CD4-positive, alpha-beta T cell (primary cell): ENCODE measurements at regions not wholly inside any gene's neighbourhood (a gene's known extent, or its start where the extent isn't known, plus 50 kb on each side); places are given as distances from the start of the nearest gene placed in this dataset.

ENCODE experiments used
- ATAC-seq: fragments of 200-7000 bp; cut with Tn5 transposase; one replicate; pipeline ENCODE4 v1.10.0; 2022; ENCODE audit warnings: mild to moderate bottlenecking; ENCODE audit not compliant: poor library complexity
- CTCF ChIA-PET: fragments of 350-600 bp; sonication (Branson Sonifier 250); formaldehyde crosslinking; loops from one replicate; lab custom pipeline; 2021; ENCODE audit warnings: antibody characterized with exemption, inconsistent platforms; lab: Charles Lee
- POLR2A ChIA-PET: fragments of 350-600 bp; sonication (Branson Sonifier 250); formaldehyde crosslinking; loops from one replicate; lab custom pipeline; 2021; ENCODE audit warnings: antibody characterized with exemption, inconsistent platforms; lab: Charles Lee
- DNase-seq, 14 experiments: peaks; one replicate each; pipeline ENCODE4 v3.0.0-alpha.2; 2013 to 2020; ENCODE audit warnings: mixed read lengths in 2 of 14
- H3K27ac ChIP-seq, 2 donors: one replicate each; pipeline versions ENCODE4 v1.5.1 to v1.7.0; 2013; ENCODE audit warnings: low read length in 2 of 2, low read depth in 1 of 2, mild to moderate bottlenecking in 1 of 2
- H3K27me3 ChIP-seq, 2 experiments: 1 replicate in 1 of 2; 2 replicates in 1 of 2; pipeline versions ENCODE4 v1.6.1 to v1.7.0; 2013; ENCODE audit warnings: low read length in 2 of 2, control low read depth in 1 of 2, mild to moderate bottlenecking in 1 of 2, moderate library complexity in 1 of 2; ENCODE audit not compliant: insufficient read depth in 2 of 2, control insufficient read depth in 1 of 2
- H3K36me3 ChIP-seq: one replicate; pipeline ENCODE4 v1.6.1; 2013; ENCODE audit warnings: low read length, control low read depth; ENCODE audit not compliant: insufficient read depth
- H3K4me1 ChIP-seq: one replicate; pipeline ENCODE4 v1.6.1; 2013; ENCODE audit warnings: low read length, control low read depth; ENCODE audit not compliant: insufficient read depth
- H3K4me3 ChIP-seq: one replicate; pipeline ENCODE4 v1.5.1; 2013; ENCODE audit warnings: mild to moderate bottlenecking, low read length, moderate library complexity
- H3K9me3 ChIP-seq, 2 experiments: 1 replicate in 1 of 2; 2 replicates in 1 of 2; pipeline versions ENCODE4 v1.6.1 to v1.7.0; 2013; ENCODE audit warnings: low read length in 2 of 2, mild to moderate bottlenecking in 2 of 2, control low read depth in 1 of 2, moderate library complexity in 1 of 2; ENCODE audit not compliant: control insufficient read depth in 1 of 2, insufficient read depth in 1 of 2
- H3K27ac Mint-ChIP-seq: one replicate; pipeline ENCODE4 v1.8.0; 2020; ENCODE audit warnings: mixed read lengths
- H3K27me3 Mint-ChIP-seq: one replicate; pipeline ENCODE4 v1.8.0; 2021; ENCODE audit warnings: mixed read lengths
- H3K36me3 Mint-ChIP-seq: one replicate; pipeline ENCODE4 v1.8.0; 2021; ENCODE audit warnings: low read depth, mixed read lengths
- H3K4me1 Mint-ChIP-seq: one replicate; pipeline ENCODE4 v1.8.0; 2021; ENCODE audit warnings: low read depth, mixed read lengths
- H3K4me3 Mint-ChIP-seq: one replicate; pipeline ENCODE4 v1.8.0; 2020; ENCODE audit warnings: mild to moderate bottlenecking, mixed read lengths
- H3K9me3 Mint-ChIP-seq: one replicate; pipeline ENCODE4 v1.8.0; 2020; ENCODE audit warnings: mixed read lengths
- CTCF ChIP-seq: fragments of 200-600 bp; IDR thresholded peaks from one replicate; pipeline ENCODE4 v1.8.0; 2022; ENCODE audit warnings: antibody characterized with exemption, mild to moderate bottlenecking
- intact Hi-C, 2 experiments: fragments of 100-400 bp; cut with DNase I in 1 of 2; cut with micrococcal nuclease in 1 of 2; formaldehyde crosslinking; loops; one replicate each; pipeline versions ENCODE4 v1.15.1 to v1.9.0; 2023 to 2025; cut with DNase I, micrococcal nuclease

- H3K4me3 Mint-ChIP-seq, result no peak overlapping the region
- no peaks in the 10 kb centered on the region for H3K36me3 Mint-ChIP-seq
- no peaks in the 10 kb centered on the region for H3K27me3 ChIP-seq
- H3K9me3 Mint-ChIP-seq, result no peaks in the 10 kb centered on the region
- POLR2A ChIA-PET, result no interaction called here
- no peak overlapping the region for H3K27ac Mint-ChIP-seq
- ATAC-seq (no peak), DNase-seq (no peak)
- CTCF ChIA-PET, result no interaction called here
- H3K4me1 Mint-ChIP-seq, result no peaks in the 10 kb centered on the region
- peaks cover 0 to 4% of the 10 kb centered on the region in 2 experiments for H3K9me3 ChIP-seq
- H3K27me3 Mint-ChIP-seq, result no peaks in the 10 kb centered on the region
- H3K27ac ChIP-seq, result no peak overlapping the region
- no peak overlapping the region for H3K4me3 ChIP-seq
- TF ChIP-seq CTCF, result no peak
- H3K36me3 ChIP-seq, result no peaks in the 10 kb centered on the region
- H3K4me1 ChIP-seq, result no peaks in the 10 kb centered on the region
- intact Hi-C loops, result no loop called here
Observed at GRCh38 chr4:181157647-181158046, 1085.6 kb upstream of the TENM3 start.

- TF ChIP-seq CTCF, result no peak
- no peaks in the 10 kb centered on the region for H3K4me1 ChIP-seq
- intact Hi-C loops, result no loop called here
- H3K27ac ChIP-seq, result no peak overlapping the region
- no peak overlapping the region for H3K4me3 ChIP-seq
- CTCF ChIA-PET, result no interaction called here
- H3K27me3 ChIP-seq, result no peaks in the 10 kb centered on the region
- H3K4me1 Mint-ChIP-seq, result no peaks in the 10 kb centered on the region
- ATAC-seq (no peak), DNase-seq (no peak)
- no peaks in the 10 kb centered on the region for H3K36me3 Mint-ChIP-seq
- H3K27ac Mint-ChIP-seq, result no peak overlapping the region
- no peaks in the 10 kb centered on the region for H3K9me3 Mint-ChIP-seq
- H3K9me3 ChIP-seq, result peaks cover 0 to 4% of the 10 kb centered on the region in 2 experiments
- H3K36me3 ChIP-seq, result no peaks in the 10 kb centered on the region
- POLR2A ChIA-PET, result no interaction called here
- H3K27me3 Mint-ChIP-seq, result no peaks in the 10 kb centered on the region
- no peak overlapping the region for H3K4me3 Mint-ChIP-seq
Observed at GRCh38 chr4:181158971-181159370, 1084.2 kb upstream of the TENM3 start.

DNA sequence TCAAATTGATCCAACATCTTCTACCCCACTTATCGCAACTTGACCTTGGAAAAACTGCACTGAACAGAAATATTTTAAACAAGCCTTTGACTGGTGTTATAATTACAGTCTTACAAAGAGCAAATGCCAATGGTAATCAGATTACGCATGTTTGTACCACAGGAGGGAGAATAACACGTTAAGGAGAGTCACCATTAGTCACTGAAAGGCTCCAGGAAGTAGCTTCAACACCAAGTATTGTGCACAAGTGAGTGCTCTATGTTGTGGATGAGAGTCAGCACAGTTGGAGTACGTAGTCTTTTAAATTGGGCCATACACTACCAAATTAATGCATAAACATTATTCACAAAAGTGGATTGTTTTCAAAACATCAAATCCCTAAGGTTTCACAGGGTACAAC is 1081.5 kb upstream of the TENM3 start:
- H3K36me3 Mint-ChIP-seq, result no peaks in the 10 kb centered on the region
- no peak overlapping the region for H3K27ac Mint-ChIP-seq
- ChIA-PET POLR2A (no interaction called here), CTCF (no interaction called here)
- H3K4me3 ChIP-seq, result no peak overlapping the region
- no peaks in the 10 kb centered on the region for H3K27me3 Mint-ChIP-seq
- H3K9me3 ChIP-seq, result peaks cover 0 to 4% of the 10 kb centered on the region in 2 experiments
- H3K4me1 ChIP-seq, result no peaks in the 10 kb centered on the region
- intact Hi-C loops, result loop anchor here in 1 of 2 experiments (2.0 kb wide), 1 partner anchor 27 kb away; no protein-coding TSS in a partner anchor
- H3K27ac ChIP-seq, result no peak overlapping the region
- no peaks in the 10 kb centered on the region for H3K36me3 ChIP-seq
- TF ChIP-seq CTCF, result no peak
- H3K27me3 ChIP-seq, result no peaks in the 10 kb centered on the region
- H3K4me3 Mint-ChIP-seq, result no peak overlapping the region
- DNase-seq (no peak), ATAC-seq (no peak)
- no peaks in the 10 kb centered on the region for H3K9me3 Mint-ChIP-seq
- no peaks in the 10 kb centered on the region for H3K4me1 Mint-ChIP-seq
